LNCaP clone FGC (cell line): ENCODE measurements at regions not wholly inside any gene's neighbourhood (a gene's known extent, or its start where the extent isn't known, plus 50 kb on each side); places are given as distances from the start of the nearest gene placed in this dataset.
"Not testable (repeated sequence)": the region's sequence is repeated elsewhere in the genome, so short reads cannot be mapped to it uniquely, and the experiment has no call there.

Experiments
- DNase-seq: peaks from one replicate; pipeline ENCODE4 v3.0.0-alpha.2; 2011; ENCODE audit warnings: low read depth
- H3K4me3 ChIP-seq: 2 replicates; pipeline ENCODE4 v1.5.1; 2011; ENCODE audit warnings: mild to moderate bottlenecking, low read depth, low read length, control low read depth
- CTCF ChIP-seq: IDR thresholded peaks from 2 replicates; pipeline ENCODE4 v1.5.1; 2012; ENCODE audit warnings: mild to moderate bottlenecking; ENCODE audit not compliant: control insufficient read depth, insufficient read depth; ENCODE audit errors: extremely low read depth

- no peak overlapping the region for H3K4me3 ChIP-seq
- no peak for DNase-seq
- no peak for TF ChIP-seq CTCF
Observed at GRCh38 chr18:73681912-73682311, 465.7 kb downstream of the FBXO15 start.

GRCh38 chr18:73681398-73681797 is 466.2 kb downstream of the FBXO15 start:
- no peak for TF ChIP-seq CTCF
- DNase-seq = no peak
- H3K4me3 ChIP-seq = no peak overlapping the region

- no peak for DNase-seq
- no peak for TF ChIP-seq CTCF
Observed at GRCh38 chr18:73679941-73680712, 467.5 kb downstream of the FBXO15 start.

GRCh38 chr18:73677450-73677849 is 470.2 kb downstream of the FBXO15 start:
- DNase-seq = no peak
- no peak for TF ChIP-seq CTCF

More at GRCh38 chr18:73679941-73680712, 467.5 kb downstream of the FBXO15 start:
- no peak overlapping the region for H3K4me3 ChIP-seq

GRCh38 chr18:73674125-73674865 is 473.3 kb downstream of the FBXO15 start:
- no peak for DNase-seq
- H3K4me3 ChIP-seq = no peak overlapping the region
- no peak for TF ChIP-seq CTCF

More at GRCh38 chr18:73677450-73677849, 470.2 kb downstream of the FBXO15 start:
- H3K4me3 ChIP-seq = no peak overlapping the region

GRCh38 chr18:73671480-73671879 is 476.2 kb downstream of the FBXO15 start:
- DNase-seq, H3K4me3 ChIP-seq: not testable (repeated sequence)

- no peak for DNase-seq
- no peak for TF ChIP-seq CTCF
- no peak overlapping the region for H3K4me3 ChIP-seq
Observed at GRCh38 chr18:73670524-73670923, 477.1 kb downstream of the FBXO15 start.
